Astrocyte (in vitro differentiated cells and primary cell): ENCODE measurements at regions not wholly inside any gene's neighbourhood (a gene's known extent, or its start where the extent isn't known, plus 50 kb on each side); places are given as distances from the start of the nearest gene placed in this dataset.

ENCODE experiments used
- DNase-seq: peaks from one replicate; pipeline ENCODE4 v3.0.0-alpha.2; 2010; ENCODE audit warnings: low read depth
- FAIRE-seq: peaks from 2 replicates; lab custom pipeline; 2011; peaks lifted over from hg19 to GRCh38; lab: Jason Lieb, UNC
- H2AFZ ChIP-seq: 2 replicates; pipeline ENCODE4 v1.6.0; 2012; ENCODE audit warnings: low read depth, low read length, inconsistent platforms
- H3K27ac ChIP-seq: 2 replicates; pipeline ENCODE4 v1.5.1; 2011; ENCODE audit warnings: low read depth, low read length, inconsistent platforms
- H3K27me3 ChIP-seq: 2 replicates; pipeline ENCODE4 v1.6.0; 2011; ENCODE audit warnings: low read length, inconsistent platforms; ENCODE audit not compliant: insufficient read depth
- H3K36me3 ChIP-seq: 2 replicates; pipeline ENCODE4 v1.5.1; 2011; ENCODE audit warnings: low read length, inconsistent platforms; ENCODE audit not compliant: insufficient read depth
- H3K4me1 ChIP-seq: 2 replicates; pipeline ENCODE4 v1.5.1; 2011; ENCODE audit warnings: low read length, inconsistent platforms; ENCODE audit not compliant: insufficient read depth
- H3K4me2 ChIP-seq: 2 replicates; pipeline ENCODE4 v1.6.0; 2012; ENCODE audit warnings: low read length, inconsistent platforms
- H3K4me3 ChIP-seq: 2 replicates; pipeline ENCODE4 v1.5.1; 2011; ENCODE audit warnings: low read depth, mild to moderate bottlenecking, low read length, inconsistent platforms; ENCODE audit not compliant: insufficient read depth
- H3K79me2 ChIP-seq: 2 replicates; pipeline ENCODE4 v1.6.0; 2012; ENCODE audit warnings: mild to moderate bottlenecking, low read length, inconsistent platforms; ENCODE audit not compliant: insufficient read depth
- H3K9ac ChIP-seq: 2 replicates; pipeline ENCODE4 v1.6.0; 2012; ENCODE audit warnings: mild to moderate bottlenecking, low read length, inconsistent platforms
- H3K9me3 ChIP-seq: 2 replicates; pipeline ENCODE4 v1.5.1; 2012; ENCODE audit warnings: low read depth, mild to moderate bottlenecking, low read length, inconsistent platforms; ENCODE audit not compliant: insufficient read depth
- H4K20me1 ChIP-seq: 2 replicates; pipeline ENCODE4 v1.6.0; 2012; ENCODE audit warnings: low read length, inconsistent platforms; ENCODE audit not compliant: insufficient read depth
- H3K27ac Mint-ChIP-seq: one replicate; pipeline ENCODE4 v1.8.0; 2021; ENCODE audit warnings: mild to moderate bottlenecking, mixed read lengths; ENCODE audit not compliant: unreplicated experiment
- H3K27me3 Mint-ChIP-seq: one replicate; pipeline ENCODE4 v1.8.0; 2021; ENCODE audit warnings: low read depth, mixed read lengths; ENCODE audit not compliant: unreplicated experiment
- H3K36me3 Mint-ChIP-seq: one replicate; pipeline ENCODE4 v1.8.0; 2021; ENCODE audit warnings: low read depth, mixed read lengths; ENCODE audit not compliant: unreplicated experiment
- H3K4me1 Mint-ChIP-seq: one replicate; pipeline ENCODE4 v1.8.0; 2021; ENCODE audit warnings: low read depth, mixed read lengths; ENCODE audit not compliant: unreplicated experiment
- H3K4me3 Mint-ChIP-seq: one replicate; pipeline ENCODE4 v1.8.0; 2021; ENCODE audit warnings: mild to moderate bottlenecking, moderate library complexity, mixed read lengths; ENCODE audit not compliant: unreplicated experiment
- H3K9me3 Mint-ChIP-seq: one replicate; pipeline ENCODE4 v1.8.0; 2021; ENCODE audit warnings: mild to moderate bottlenecking, mixed read lengths; ENCODE audit not compliant: unreplicated experiment
- EZH2 ChIP-seq: IDR thresholded peaks from 2 replicates; pipeline ENCODE4 v1.6.1; 2012; ENCODE audit warnings: mild to moderate bottlenecking, low read length, inconsistent platforms; ENCODE audit not compliant: insufficient read depth
- TF ChIP-seq, protein P1 (sequence below): IDR thresholded peaks from 2 replicates; pipeline ENCODE4 v1.5.1; 2011; ENCODE audit warnings: low read depth, mild to moderate bottlenecking, inconsistent platforms, low read length, moderate library complexity; ENCODE audit not compliant: insufficient read depth

DNA sequence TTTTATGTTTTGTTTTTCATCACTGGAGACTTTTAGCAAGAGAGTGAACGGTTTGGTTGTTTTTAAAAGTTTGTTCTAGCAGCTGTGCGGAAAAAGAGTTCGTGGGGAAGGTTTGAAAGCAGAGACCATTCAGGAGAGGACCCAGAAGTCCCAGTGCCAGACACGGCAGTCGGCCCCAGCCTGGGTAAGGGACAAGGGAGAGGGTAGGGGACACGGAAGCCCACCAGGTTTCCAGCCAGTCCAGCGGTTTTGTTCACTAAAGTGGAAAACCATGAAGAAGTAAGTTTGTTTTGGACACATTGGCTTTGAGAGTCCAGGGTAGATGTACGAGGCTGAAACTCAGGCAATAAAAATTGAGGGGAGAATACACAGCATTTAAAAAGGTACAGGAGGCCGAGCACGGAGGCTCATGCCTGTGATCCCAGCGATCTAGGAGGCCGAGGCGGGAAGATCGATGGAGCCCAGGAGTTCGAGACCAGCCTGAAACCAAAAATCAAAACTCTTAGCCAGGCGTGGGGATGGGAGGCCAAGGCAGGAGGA, 56.8 kb upstream of the RPH3AL start:
- Histone ChIP-seq H3K4me3 (peak overlapping the region; percentile 38), H3K27me3 (no peaks in the 10 kb centered on the region), H4K20me1 (no peaks in the 10 kb centered on the region), H3K4me2 (peak overlapping the region; percentile 75), H3K79me2 (no peaks in the 10 kb centered on the region), H3K27ac (peak overlapping the region; percentile 64), H3K9ac (peak overlapping the region; percentile 39), H3K4me1 (peaks cover 9% of the 10 kb centered on the region), H2AFZ (peak overlapping the region; percentile 85), H3K36me3 (no peaks in the 10 kb centered on the region), H3K9me3 (no peaks in the 10 kb centered on the region)
- no peaks in the 10 kb centered on the region for H3K36me3 Mint-ChIP-seq
- DNase-seq (no peak), FAIRE-seq (no peak)
- H3K27me3 Mint-ChIP-seq: peaks cover under 1% of the 10 kb centered on the region
- H3K9me3 Mint-ChIP-seq: no peaks in the 10 kb centered on the region
- peak overlapping the region; percentile 98 for H3K4me3 Mint-ChIP-seq
- peak overlapping the region; percentile 64 for H3K27ac Mint-ChIP-seq
- H3K4me1 Mint-ChIP-seq: peaks cover 13% of the 10 kb centered on the region
- TF ChIP-seq, protein P1, sequence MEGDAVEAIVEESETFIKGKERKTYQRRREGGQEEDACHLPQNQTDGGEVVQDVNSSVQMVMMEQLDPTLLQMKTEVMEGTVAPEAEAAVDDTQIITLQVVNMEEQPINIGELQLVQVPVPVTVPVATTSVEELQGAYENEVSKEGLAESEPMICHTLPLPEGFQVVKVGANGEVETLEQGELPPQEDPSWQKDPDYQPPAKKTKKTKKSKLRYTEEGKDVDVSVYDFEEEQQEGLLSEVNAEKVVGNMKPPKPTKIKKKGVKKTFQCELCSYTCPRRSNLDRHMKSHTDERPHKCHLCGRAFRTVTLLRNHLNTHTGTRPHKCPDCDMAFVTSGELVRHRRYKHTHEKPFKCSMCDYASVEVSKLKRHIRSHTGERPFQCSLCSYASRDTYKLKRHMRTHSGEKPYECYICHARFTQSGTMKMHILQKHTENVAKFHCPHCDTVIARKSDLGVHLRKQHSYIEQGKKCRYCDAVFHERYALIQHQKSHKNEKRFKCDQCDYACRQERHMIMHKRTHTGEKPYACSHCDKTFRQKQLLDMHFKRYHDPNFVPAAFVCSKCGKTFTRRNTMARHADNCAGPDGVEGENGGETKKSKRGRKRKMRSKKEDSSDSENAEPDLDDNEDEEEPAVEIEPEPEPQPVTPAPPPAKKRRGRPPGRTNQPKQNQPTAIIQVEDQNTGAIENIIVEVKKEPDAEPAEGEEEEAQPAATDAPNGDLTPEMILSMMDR: no peak
- no peak for TF ChIP-seq EZH2

DNA sequence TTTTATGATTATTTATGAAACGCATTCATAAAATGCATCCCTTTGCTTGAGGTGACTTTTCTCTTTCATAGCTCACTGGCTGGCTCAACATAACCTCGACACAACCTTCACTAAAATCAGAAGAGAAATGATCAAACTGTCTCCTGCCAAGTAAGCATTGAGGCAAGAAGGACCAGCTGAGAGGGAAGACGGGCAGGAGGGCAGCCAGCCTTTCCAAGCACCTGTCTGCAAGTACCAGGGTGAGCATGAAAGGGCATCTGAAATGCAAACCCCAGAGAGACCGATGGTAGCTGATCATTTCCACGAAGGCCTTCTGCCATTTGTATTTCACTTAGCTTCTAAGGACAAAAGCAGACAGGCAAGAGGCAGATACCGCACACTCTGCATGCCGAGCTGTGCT, 52.1 kb upstream of the RPH3AL start:
- Mint-ChIP-seq H3K4me3 (no peak overlapping the region), H3K27me3 (peaks cover 7% of the 10 kb centered on the region), H3K36me3 (no peaks in the 10 kb centered on the region), H3K27ac (no peak overlapping the region), H3K9me3 (no peaks in the 10 kb centered on the region), H3K4me1 (no peaks in the 10 kb centered on the region)
- H3K27me3 ChIP-seq: no peaks in the 10 kb centered on the region
- no peak overlapping the region for H3K4me2 ChIP-seq
- DNase-seq (no peak), FAIRE-seq (no peak)
- H4K20me1 ChIP-seq: no peaks in the 10 kb centered on the region
- H3K27ac ChIP-seq: no peak overlapping the region
- TF ChIP-seq, protein P1: no peak
- TF ChIP-seq EZH2: no peak
- H3K4me3 ChIP-seq: no peak overlapping the region
- no peak overlapping the region for H3K9ac ChIP-seq
- no peaks in the 10 kb centered on the region for H3K9me3 ChIP-seq
- no peaks in the 10 kb centered on the region for H3K4me1 ChIP-seq
- H3K36me3 ChIP-seq: no peaks in the 10 kb centered on the region
- H3K79me2 ChIP-seq: no peaks in the 10 kb centered on the region
- H2AFZ ChIP-seq: no peak overlapping the region
